NCI-H226 (cell line): ENCODE measurements at regions not wholly inside any gene's neighbourhood (a gene's known extent, or its start where the extent isn't known, plus 50 kb on each side); places are given as distances from the start of the nearest gene placed in this dataset.
"Not testable (repeated sequence)": the region's sequence is repeated elsewhere in the genome, so short reads cannot be mapped to it uniquely, and the experiment has no call there.

Source experiments
- DNase-seq: peaks from one replicate; pipeline ENCODE4 v3.0.0-alpha.2; 2015

GRCh38 chr5:125897089-125897488 is 526.1 kb upstream of the GRAMD2B start:
- no peak for DNase-seq

- no peak for DNase-seq
Observed at GRCh38 chr5:125898851-125899405, 524.3 kb upstream of the GRAMD2B start.

GRCh38 chr5:125912028-125912427 is 511.2 kb upstream of the GRAMD2B start:
- DNase-seq = no peak

GRCh38 chr5:125913200-125913599 is 510.0 kb upstream of the GRAMD2B start:
- DNase-seq = no peak

GRCh38 chr5:125914471-125914870 is 508.7 kb upstream of the GRAMD2B start:
- DNase-seq = no peak

- DNase-seq = not testable (repeated sequence)
Observed at GRCh38 chr5:125923958-125924357, 499.3 kb upstream of the GRAMD2B start.

GRCh38 chr5:125926172-125926571 is 497.0 kb upstream of the GRAMD2B start:
- no peak for DNase-seq

GRCh38 chr5:125928663-125929062 is 494.5 kb upstream of the GRAMD2B start:
- DNase-seq = no peak

GRCh38 chr5:125950012-125950615 is 473.1 kb upstream of the GRAMD2B start:
- no peak for DNase-seq

- DNase-seq = no peak
Observed at GRCh38 chr5:125961150-125961549, 462.1 kb upstream of the GRAMD2B start.

GRCh38 chr5:125965577-125965976 is 457.6 kb upstream of the GRAMD2B start:
- DNase-seq = no peak

GRCh38 chr5:125967576-125967975 is 455.6 kb upstream of the GRAMD2B start:
- no peak for DNase-seq

- no peak for DNase-seq
Observed at GRCh38 chr5:125969011-125969813, 454.0 kb upstream of the GRAMD2B start.

- no peak for DNase-seq
Observed at GRCh38 chr5:125969814-125970171, 453.4 kb upstream of the GRAMD2B start.

- no peak for DNase-seq
Observed at GRCh38 chr5:125970631-125971307, 452.4 kb upstream of the GRAMD2B start.

- no peak for DNase-seq
Observed at GRCh38 chr5:125972706-125973105, 450.5 kb upstream of the GRAMD2B start.

GRCh38 chr5:125974679-125975078 is 448.5 kb upstream of the GRAMD2B start:
- DNase-seq = no peak

GRCh38 chr5:125976421-125977000 is 446.7 kb upstream of the GRAMD2B start:
- DNase-seq = no peak

- DNase-seq = no peak
Observed at GRCh38 chr5:125978015-125978414, 445.2 kb upstream of the GRAMD2B start.

GRCh38 chr5:125979636-125980035 is 443.6 kb upstream of the GRAMD2B start:
- no peak for DNase-seq

GRCh38 chr5:125981016-125981415 is 442.2 kb upstream of the GRAMD2B start:
- DNase-seq = no peak

- no peak for DNase-seq
Observed at GRCh38 chr5:125987677-125988255, 435.4 kb upstream of the GRAMD2B start.

- DNase-seq = no peak
Observed at GRCh38 chr5:125992050-125992449, 431.2 kb upstream of the GRAMD2B start.
